ENCODE measurements at regions not wholly inside any gene's neighbourhood (a gene's known extent, or its start where the extent isn't known, plus 50 kb on each side); places are given as distances from the start of the nearest gene placed in this dataset.

DNA sequence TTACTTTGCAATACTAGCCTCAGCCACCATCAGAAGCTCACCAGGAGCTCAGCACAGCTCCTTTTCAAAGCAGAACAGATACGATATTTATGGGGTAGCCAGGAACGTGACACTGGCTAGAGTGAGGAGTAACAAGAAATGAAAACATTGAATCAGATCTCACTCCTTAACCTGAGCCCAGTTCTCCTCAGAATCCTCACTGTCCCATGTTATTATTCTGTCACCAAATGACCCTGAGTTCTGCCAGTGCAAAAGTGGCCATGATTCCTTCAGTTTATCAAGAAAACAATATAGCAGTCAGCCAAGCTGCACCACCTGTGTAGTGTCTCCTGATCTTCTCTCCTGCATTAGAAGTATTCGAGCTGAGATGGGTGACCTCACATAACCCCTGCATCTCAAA lies 956.7 kb downstream of the TUSC7 start (continued):
- TF ChIP-seq, protein P1, sequence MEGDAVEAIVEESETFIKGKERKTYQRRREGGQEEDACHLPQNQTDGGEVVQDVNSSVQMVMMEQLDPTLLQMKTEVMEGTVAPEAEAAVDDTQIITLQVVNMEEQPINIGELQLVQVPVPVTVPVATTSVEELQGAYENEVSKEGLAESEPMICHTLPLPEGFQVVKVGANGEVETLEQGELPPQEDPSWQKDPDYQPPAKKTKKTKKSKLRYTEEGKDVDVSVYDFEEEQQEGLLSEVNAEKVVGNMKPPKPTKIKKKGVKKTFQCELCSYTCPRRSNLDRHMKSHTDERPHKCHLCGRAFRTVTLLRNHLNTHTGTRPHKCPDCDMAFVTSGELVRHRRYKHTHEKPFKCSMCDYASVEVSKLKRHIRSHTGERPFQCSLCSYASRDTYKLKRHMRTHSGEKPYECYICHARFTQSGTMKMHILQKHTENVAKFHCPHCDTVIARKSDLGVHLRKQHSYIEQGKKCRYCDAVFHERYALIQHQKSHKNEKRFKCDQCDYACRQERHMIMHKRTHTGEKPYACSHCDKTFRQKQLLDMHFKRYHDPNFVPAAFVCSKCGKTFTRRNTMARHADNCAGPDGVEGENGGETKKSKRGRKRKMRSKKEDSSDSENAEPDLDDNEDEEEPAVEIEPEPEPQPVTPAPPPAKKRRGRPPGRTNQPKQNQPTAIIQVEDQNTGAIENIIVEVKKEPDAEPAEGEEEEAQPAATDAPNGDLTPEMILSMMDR (IDR thresholded peaks at IDR 0.05), result no peak

DNA sequence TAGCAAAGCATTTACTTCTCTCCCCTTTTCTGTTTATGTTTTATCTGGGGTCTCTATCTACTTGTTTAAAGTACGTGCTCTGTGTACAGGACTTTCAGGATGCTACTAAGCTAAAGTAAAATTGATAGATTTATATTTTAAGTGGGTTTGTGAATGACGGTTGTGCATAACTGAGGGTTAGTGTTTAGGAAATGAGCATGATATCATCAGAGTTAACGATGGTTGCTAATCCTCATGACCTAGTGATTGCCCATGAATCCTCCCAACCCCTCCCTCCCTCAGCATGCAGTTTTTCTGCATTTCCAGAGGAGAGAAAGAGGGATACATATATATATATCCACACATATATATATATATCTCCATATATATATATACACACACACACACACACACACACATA lies 957.2 kb downstream of the TUSC7 start:
- no peaks in the 10 kb centered on the region for H3K36me3 ChIP-seq (replicated peaks in 1 of 2; ENCODE audit: control insufficient read depth in 1 of 2, insufficient read depth in 2 of 2, low read length in 1 of 2)
- TF ChIP-seq SIN3A (IDR thresholded peaks at IDR 0.05; ENCODE audit: borderline replicate concordance, low read depth, low read length) (no peak), FOXM1 (IDR thresholded peaks at IDR 0.05; ENCODE audit: low read depth) (no peak), MAX (IDR thresholded peaks at IDR 0.05; ENCODE audit: low read depth) (no peak), EP300 (IDR thresholded peaks at IDR 0.05; ENCODE audit: borderline replicate concordance in 1 of 2, low read depth in 1 of 2, low read length in 1 of 2) (no peak), MXI1 (IDR thresholded peaks at IDR 0.05; ENCODE audit: low read depth, low read length) (no peak), GATA2 (CRISPR knock-in tag; IDR thresholded peaks at IDR 0.05) (no peak), TEAD4 (IDR thresholded peaks at IDR 0.05; ENCODE audit: borderline replicate concordance, insufficient read depth) (no peak), SMC3 (IDR thresholded peaks at IDR 0.05; ENCODE audit: low read depth, low read length) (no peak), RAD21 (IDR thresholded peaks at IDR 0.05; ENCODE audit: low read length) (no peak), RFX5 (IDR thresholded peaks at IDR 0.05; ENCODE audit: low read length) (no peak), EZH2phosphoT487 (IDR thresholded peaks at IDR 0.05; ENCODE audit: borderline replicate concordance, low read depth) (no peak), JUND (IDR thresholded peaks at IDR 0.05) (no peak), FOXJ3 (CRISPR knock-in tag; IDR thresholded peaks at IDR 0.05) (no peak), RXRA (IDR thresholded peaks at IDR 0.05; ENCODE audit: borderline replicate concordance, low read depth) (no peak), GABPA (IDR thresholded peaks at IDR 0.05; ENCODE audit: low read depth) (no peak), POLR2AphosphoS5 (IDR thresholded peaks at IDR 0.05; ENCODE audit: low read depth, low read length) (no peak), YY1 (IDR thresholded peaks at IDR 0.05; ENCODE audit: low read depth) (no peak)
- TF ChIP-seq, protein P2, sequence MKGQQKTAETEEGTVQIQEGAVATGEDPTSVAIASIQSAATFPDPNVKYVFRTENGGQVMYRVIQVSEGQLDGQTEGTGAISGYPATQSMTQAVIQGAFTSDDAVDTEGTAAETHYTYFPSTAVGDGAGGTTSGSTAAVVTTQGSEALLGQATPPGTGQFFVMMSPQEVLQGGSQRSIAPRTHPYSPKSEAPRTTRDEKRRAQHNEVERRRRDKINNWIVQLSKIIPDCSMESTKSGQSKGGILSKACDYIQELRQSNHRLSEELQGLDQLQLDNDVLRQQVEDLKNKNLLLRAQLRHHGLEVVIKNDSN (IDR thresholded peaks at IDR 0.05; ENCODE audit: borderline replicate concordance, low read depth), result no peak
- no peaks in the 10 kb centered on the region for H3K9me2 ChIP-seq
- WGBS (ENCODE audit: low lambda C conversion rate), result 83% methylated on average over 3 of the region's 3 CpGs
- POLR2A ChIA-PET, result no interaction called here
- CTCF ChIA-PET, result no interaction called here
- no peak for DNase-seq
- no peaks in the 10 kb centered on the region for H3K27me3 ChIP-seq (ENCODE audit: insufficient read depth)
- no peaks in the 10 kb centered on the region for H3F3A ChIP-seq (replicated peaks; ENCODE audit: insufficient read depth)
- H3K27ac ChIP-seq (ENCODE audit: low read depth in 2 of 2, low read length in 1 of 2), result no peak overlapping the region
- H2AFZ ChIP-seq (ENCODE audit: low read depth), result no peak overlapping the region
- peaks cover 4 to 21% of the 10 kb centered on the region in 2 experiments for H3K4me1 ChIP-seq (ENCODE audit: control insufficient read depth in 1 of 2, insufficient read depth in 2 of 2, low read depth in 1 of 2, low read length in 1 of 2)
- no peaks in the 10 kb centered on the region for H3K9me3 ChIP-seq
- H3K9ac ChIP-seq, result no peak overlapping the region
- no peak overlapping the region for H3K4me2 ChIP-seq
- H3K79me2 ChIP-seq (ENCODE audit: insufficient read depth), result no peaks in the 10 kb centered on the region
- H3K4me3 ChIP-seq (ENCODE audit: low read depth in 2 of 2, low read length in 1 of 2), result no peak overlapping the region
- H4K20me1 ChIP-seq (ENCODE audit: insufficient read depth), result no peaks in the 10 kb centered on the region
